Type B pancreatic cell (in vitro differentiated cells): ENCODE measurements at regions not wholly inside any gene's neighbourhood (a gene's known extent, or its start where the extent isn't known, plus 50 kb on each side); places are given as distances from the start of the nearest gene placed in this dataset.

ENCODE experiments used
- DNase-seq: peaks from one replicate; pipeline ENCODE4 v3.0.0; 2021; ENCODE audit warnings: mixed read lengths; ENCODE audit not compliant: unreplicated experiment; ENCODE audit errors: extremely low spot score
- H3K27ac Mint-ChIP-seq: 2 replicates; pipeline ENCODE4 v1.8.0; 2021; ENCODE audit warnings: mild to moderate bottlenecking, mixed read lengths
- H3K27me3 Mint-ChIP-seq: 2 replicates; pipeline ENCODE4 v1.8.0; 2021; ENCODE audit warnings: mixed read lengths
- H3K36me3 Mint-ChIP-seq: 2 replicates; pipeline ENCODE4 v1.8.0; 2021; ENCODE audit warnings: mixed read lengths
- H3K4me1 Mint-ChIP-seq: one replicate; pipeline ENCODE4 v1.8.0; 2021; ENCODE audit warnings: mixed read lengths; ENCODE audit not compliant: unreplicated experiment
- H3K4me3 Mint-ChIP-seq: 2 replicates; pipeline ENCODE4 v1.8.0; 2021; ENCODE audit warnings: mild to moderate bottlenecking, mixed read lengths
- H3K9me3 Mint-ChIP-seq: 2 replicates; pipeline ENCODE4 v1.8.0; 2021; ENCODE audit warnings: mixed read lengths
- CTCF ChIP-seq: fragments of 200-600 bp; sonication (generic); conservative IDR thresholded peaks from 2 replicates; pipeline ENCODE4 v1.5.0; 2021; ENCODE audit warnings: antibody characterized with exemption, mild to moderate bottlenecking

- no peaks in the 10 kb centered on the region for H3K36me3 Mint-ChIP-seq
- no peak for TF ChIP-seq CTCF
- no peak for DNase-seq
- no peak overlapping the region for H3K27ac Mint-ChIP-seq
- peaks cover 7% of the 10 kb centered on the region for H3K4me1 Mint-ChIP-seq
- H3K27me3 Mint-ChIP-seq: peaks cover 67% of the 10 kb centered on the region
- no peak overlapping the region for H3K4me3 Mint-ChIP-seq
- no peaks in the 10 kb centered on the region for H3K9me3 Mint-ChIP-seq
Measured at GRCh38 chr17:79361221-79361734, 249.6 kb downstream of the RBFOX3 start.

GRCh38 chr17:79360196-79360595, 250.7 kb downstream of the RBFOX3 start:
- no peak for DNase-seq
- Mint-ChIP-seq H3K4me3 (no peak overlapping the region), H3K27ac (no peak overlapping the region), H3K9me3 (no peaks in the 10 kb centered on the region), H3K4me1 (no peaks in the 10 kb centered on the region), H3K27me3 (peaks cover 66% of the 10 kb centered on the region), H3K36me3 (no peaks in the 10 kb centered on the region)
- TF ChIP-seq CTCF: no peak

GRCh38 chr17:79356839-79357447, 253.9 kb downstream of the RBFOX3 start:
- Mint-ChIP-seq H3K9me3 (no peaks in the 10 kb centered on the region), H3K4me1 (no peaks in the 10 kb centered on the region), H3K27ac (no peak overlapping the region), H3K4me3 (no peak overlapping the region), H3K36me3 (no peaks in the 10 kb centered on the region), H3K27me3 (peaks cover 64% of the 10 kb centered on the region)
- DNase-seq: no peak
- TF ChIP-seq CTCF: no peak

- no peak overlapping the region for H3K27ac Mint-ChIP-seq
- no peak overlapping the region for H3K4me3 Mint-ChIP-seq
- TF ChIP-seq CTCF: no peak
- peaks cover 62% of the 10 kb centered on the region for H3K27me3 Mint-ChIP-seq
- no peak for DNase-seq
- H3K36me3 Mint-ChIP-seq: no peaks in the 10 kb centered on the region
- no peaks in the 10 kb centered on the region for H3K4me1 Mint-ChIP-seq
- H3K9me3 Mint-ChIP-seq: no peaks in the 10 kb centered on the region
Measured at GRCh38 chr17:79355165-79355564, 255.7 kb downstream of the RBFOX3 start.

- Mint-ChIP-seq H3K4me3 (no peak overlapping the region), H3K9me3 (no peaks in the 10 kb centered on the region), H3K27ac (no peak overlapping the region), H3K36me3 (no peaks in the 10 kb centered on the region), H3K4me1 (no peaks in the 10 kb centered on the region), H3K27me3 (peaks cover 63% of the 10 kb centered on the region)
- no peak for DNase-seq
- no peak for TF ChIP-seq CTCF
Measured at GRCh38 chr17:79354173-79354820, 256.6 kb downstream of the RBFOX3 start.
